Naive thymus-derived CD4-positive, alpha-beta T cell (primary cell): ENCODE measurements at regions not wholly inside any gene's neighbourhood (a gene's known extent, or its start where the extent isn't known, plus 50 kb on each side); places are given as distances from the start of the nearest gene placed in this dataset.

Experiments
- ATAC-seq: fragments of 150-1000 bp; cut with Tn5 transposase; 2 replicates; pipeline ENCODE4 v1.10.0; 2021; ENCODE audit warnings: mild to moderate bottlenecking, moderate library complexity
- CTCF ChIA-PET: fragments of 350-600 bp; sonication (Branson Sonifier 250); formaldehyde crosslinking; loops from one replicate; lab custom pipeline; 2021; ENCODE audit warnings: antibody characterized with exemption; lab: Charles Lee
- POLR2A ChIA-PET: fragments of 350-600 bp; sonication (Branson Sonifier 250); formaldehyde crosslinking; loops from one replicate; lab custom pipeline; 2021; ENCODE audit warnings: antibody characterized with exemption, inconsistent platforms; lab: Charles Lee
- DNase-seq, 9 donors: peaks; one replicate each; pipeline versions ENCODE4 v3.0.0 to v3.0.0-alpha.2; 2020 to 2022; ENCODE audit warnings: mixed read lengths in 1 of 9
- H3K27ac ChIP-seq: one replicate; pipeline ENCODE4 v1.7.0; 2013; ENCODE audit warnings: mild to moderate bottlenecking, low read depth, low read length, moderate library complexity
- H3K27me3 ChIP-seq, 2 donors: one replicate each; pipeline ENCODE4 v1.7.0; 2013; ENCODE audit warnings: low read length in 2 of 2, mild to moderate bottlenecking in 2 of 2, moderate library complexity in 2 of 2; ENCODE audit not compliant: control insufficient read depth in 2 of 2, insufficient read depth in 2 of 2
- H3K36me3 ChIP-seq, 3 experiments: 1 replicate in 2 of 3; 2 replicates in 1 of 3; pipeline ENCODE4 v1.7.0; 2013; ENCODE audit warnings: low read length in 3 of 3, mild to moderate bottlenecking in 3 of 3, moderate library complexity in 1 of 3; ENCODE audit not compliant: insufficient read depth in 3 of 3, control insufficient read depth in 2 of 3
- H3K4me1 ChIP-seq, 2 donors: one replicate each; pipeline ENCODE4 v1.7.0; 2013; ENCODE audit warnings: low read length in 2 of 2, mild to moderate bottlenecking in 2 of 2, moderate library complexity in 1 of 2; ENCODE audit not compliant: control insufficient read depth in 2 of 2, insufficient read depth in 2 of 2
- H3K4me3 ChIP-seq: 2 replicates; pipeline ENCODE4 v1.7.0; 2013; ENCODE audit warnings: mild to moderate bottlenecking, low read length
- H3K9me3 ChIP-seq, 3 experiments: 1 replicate in 2 of 3; 2 replicates in 1 of 3; pipeline ENCODE4 v1.7.0; 2013; ENCODE audit warnings: low read length in 3 of 3; ENCODE audit not compliant: control insufficient read depth in 2 of 3
- H3K27ac Mint-ChIP-seq, 9 donors: one replicate each; pipeline ENCODE4 v1.8.0; 2020 to 2022; ENCODE audit warnings: mixed read lengths in 9 of 9, mild to moderate bottlenecking in 8 of 9, moderate library complexity in 5 of 9, inconsistent platforms in 2 of 9
- H3K27me3 Mint-ChIP-seq, 5 donors: one replicate each; pipeline ENCODE4 v1.8.0; 2021 to 2022; ENCODE audit warnings: mixed read lengths in 5 of 5, mild to moderate bottlenecking in 1 of 5
- H3K36me3 Mint-ChIP-seq, 5 donors: one replicate each; pipeline ENCODE4 v1.8.0; 2020 to 2022; ENCODE audit warnings: mixed read lengths in 5 of 5, mild to moderate bottlenecking in 3 of 5, inconsistent platforms in 1 of 5
- H3K4me1 Mint-ChIP-seq, 7 donors: one replicate each; pipeline ENCODE4 v1.8.0; 2020 to 2022; ENCODE audit warnings: mixed read lengths in 7 of 7, mild to moderate bottlenecking in 3 of 7, inconsistent platforms in 1 of 7
- H3K4me3 Mint-ChIP-seq, 10 donors: one replicate each; pipeline ENCODE4 v1.8.0; 2020 to 2022; ENCODE audit warnings: mild to moderate bottlenecking in 10 of 10, mixed read lengths in 10 of 10, moderate library complexity in 6 of 10, inconsistent platforms in 2 of 10
- H3K9me3 Mint-ChIP-seq, 11 donors: one replicate each; pipeline ENCODE4 v1.8.0; 2020 to 2022; ENCODE audit warnings: mixed read lengths in 11 of 11, mild to moderate bottlenecking in 4 of 11, inconsistent platforms in 1 of 11, moderate library complexity in 1 of 11
- intact Hi-C, 2 donors: fragments of 100-400 bp; cut with micrococcal nuclease; formaldehyde crosslinking; loops; one replicate each; pipeline ENCODE4 v1.15.1; 2023

DNA sequence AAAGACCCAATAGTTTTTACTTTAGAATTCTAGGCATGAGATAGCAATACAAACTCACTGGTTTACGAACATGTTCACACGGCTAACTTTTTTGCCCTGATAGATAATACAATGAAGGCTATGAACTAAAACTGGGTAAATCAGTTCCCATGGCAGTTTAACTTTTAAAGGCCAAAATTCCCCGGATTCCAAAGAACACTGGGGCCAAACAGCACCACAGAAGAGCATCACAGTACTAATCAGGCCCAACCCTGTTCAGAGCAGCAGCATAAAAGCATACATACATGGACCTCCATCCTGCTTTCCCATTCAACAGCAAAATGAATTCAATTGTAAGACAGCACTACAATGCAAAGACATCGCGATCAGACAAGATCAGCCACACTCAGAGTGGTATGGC, 540.3 kb upstream of the CCDC54 start:
- Histone ChIP-seq H3K9me3 (no peaks in the 10 kb centered on the region), H3K4me1 (no peaks in the 10 kb centered on the region), H3K4me3 (no peak overlapping the region), H3K27ac (no peak overlapping the region), H3K27me3 (no peaks in the 10 kb centered on the region), H3K36me3 (no peaks in the 10 kb centered on the region)
- no peak overlapping the region for H3K4me3 Mint-ChIP-seq
- intact Hi-C loops: no loop called here
- H3K27me3 Mint-ChIP-seq: no peaks in the 10 kb centered on the region
- no peak overlapping the region for H3K27ac Mint-ChIP-seq
- CTCF ChIA-PET: no interaction called here
- no peaks in the 10 kb centered on the region for H3K36me3 Mint-ChIP-seq
- H3K9me3 Mint-ChIP-seq: peaks cover 0 to 12% (median 10%) of the 10 kb centered on the region in 11 donors
- POLR2A ChIA-PET: no interaction called here
- DNase-seq (no peak), ATAC-seq (no peak)
- no peaks in the 10 kb centered on the region for H3K4me1 Mint-ChIP-seq

- no peaks in the 10 kb centered on the region for H3K4me1 Mint-ChIP-seq
- no peaks in the 10 kb centered on the region for H3K36me3 ChIP-seq
- no peaks in the 10 kb centered on the region for H3K9me3 ChIP-seq
- no peak for ATAC-seq
- no peak overlapping the region for H3K27ac ChIP-seq
- H3K4me3 ChIP-seq: no peak overlapping the region
- no peaks in the 10 kb centered on the region for H3K36me3 Mint-ChIP-seq
- H3K4me3 Mint-ChIP-seq: no peak overlapping the region
- POLR2A ChIA-PET: no interaction called here
- no peaks in the 10 kb centered on the region for H3K4me1 ChIP-seq
- H3K27me3 Mint-ChIP-seq: no peaks in the 10 kb centered on the region
- DNase-seq: no peak
- no peaks in the 10 kb centered on the region for H3K27me3 ChIP-seq
- CTCF ChIA-PET: no interaction called here
- intact Hi-C loops: no loop called here
- H3K9me3 Mint-ChIP-seq: peaks cover 0 to 5% (median 3%) of the 10 kb centered on the region in 11 donors
- H3K27ac Mint-ChIP-seq: no peak overlapping the region
Measured at GRCh38 chr3:106837616-106838015, 539.6 kb upstream of the CCDC54 start.

- Histone ChIP-seq H3K9me3 (no peaks in the 10 kb centered on the region), H3K4me1 (no peaks in the 10 kb centered on the region), H3K27me3 (no peaks in the 10 kb centered on the region), H3K4me3 (no peak overlapping the region), H3K36me3 (no peaks in the 10 kb centered on the region), H3K27ac (no peak overlapping the region)
- Mint-ChIP-seq H3K36me3 (no peaks in the 10 kb centered on the region), H3K27ac (no peak overlapping the region), H3K9me3 (peaks cover 0 to 5% (median 0%) of the 10 kb centered on the region in 11 donors), H3K27me3 (peaks cover 0 to 4% (median 0%) of the 10 kb centered on the region in 5 donors), H3K4me3 (no peak overlapping the region), H3K4me1 (no peaks in the 10 kb centered on the region)
- ChIA-PET CTCF (no interaction called here), POLR2A (no interaction called here)
- intact Hi-C loops: no loop called here
- no peak for DNase-seq
- ATAC-seq: no peak
Measured at GRCh38 chr3:106839576-106840280, 537.5 kb upstream of the CCDC54 start.

GRCh38 chr3:106840319-106840718, 536.9 kb upstream of the CCDC54 start:
- Histone ChIP-seq H3K27ac (no peak overlapping the region), H3K4me1 (no peaks in the 10 kb centered on the region), H3K27me3 (no peaks in the 10 kb centered on the region), H3K4me3 (no peak overlapping the region), H3K36me3 (no peaks in the 10 kb centered on the region), H3K9me3 (no peaks in the 10 kb centered on the region)
- POLR2A ChIA-PET: no interaction called here
- ATAC-seq (no peak), DNase-seq (no peak)
- Mint-ChIP-seq H3K4me1 (no peaks in the 10 kb centered on the region), H3K27me3 (peaks cover 0 to 4% (median 0%) of the 10 kb centered on the region in 5 donors), H3K36me3 (no peaks in the 10 kb centered on the region), H3K9me3 (peaks cover 0 to 5% (median 0%) of the 10 kb centered on the region in 11 donors), H3K4me3 (no peak overlapping the region), H3K27ac (no peak overlapping the region)
- CTCF ChIA-PET: no interaction called here
- intact Hi-C loops: no loop called here

GRCh38 chr3:106842151-106842550, 535.1 kb upstream of the CCDC54 start:
- Mint-ChIP-seq H3K27me3 (peaks cover 0 to 4% (median 0%) of the 10 kb centered on the region in 5 donors), H3K9me3 (peaks cover 0 to 5% (median 0%) of the 10 kb centered on the region in 11 donors), H3K27ac (no peak overlapping the region), H3K36me3 (no peaks in the 10 kb centered on the region), H3K4me1 (no peaks in the 10 kb centered on the region), H3K4me3 (no peak overlapping the region)
- H3K4me3 ChIP-seq: no peak overlapping the region
- no peaks in the 10 kb centered on the region for H3K9me3 ChIP-seq
- CTCF ChIA-PET: no interaction called here
- ATAC-seq: no peak
- no peak for DNase-seq
- H3K4me1 ChIP-seq: no peaks in the 10 kb centered on the region
- intact Hi-C loops: no loop called here
- no peaks in the 10 kb centered on the region for H3K36me3 ChIP-seq
- no peaks in the 10 kb centered on the region for H3K27me3 ChIP-seq
- no peak overlapping the region for H3K27ac ChIP-seq
- POLR2A ChIA-PET: interaction anchor here (0.6 kb wide), 1 partner anchor 1342 kb away, joined by 3 read pairs; no protein-coding TSS in a partner anchor

GRCh38 chr3:106844638-106845037, 532.6 kb upstream of the CCDC54 start:
- H3K27me3 ChIP-seq: no peaks in the 10 kb centered on the region
- no peak overlapping the region for H3K27ac ChIP-seq
- H3K4me3 Mint-ChIP-seq: no peak overlapping the region
- H3K27ac Mint-ChIP-seq: no peak overlapping the region
- peaks cover 0 to 5% (median 0%) of the 10 kb centered on the region in 11 donors for H3K9me3 Mint-ChIP-seq
- H3K36me3 Mint-ChIP-seq: no peaks in the 10 kb centered on the region
- DNase-seq: no peak
- CTCF ChIA-PET: no interaction called here
- no peak overlapping the region for H3K4me3 ChIP-seq
- H3K9me3 ChIP-seq: no peaks in the 10 kb centered on the region
- H3K4me1 Mint-ChIP-seq: no peaks in the 10 kb centered on the region
- no peak for ATAC-seq
- peaks cover 0 to 4% (median 0%) of the 10 kb centered on the region in 5 donors for H3K27me3 Mint-ChIP-seq
- H3K4me1 ChIP-seq: no peaks in the 10 kb centered on the region
- POLR2A ChIA-PET: no interaction called here
- intact Hi-C loops: no loop called here
- no peaks in the 10 kb centered on the region for H3K36me3 ChIP-seq

DNA sequence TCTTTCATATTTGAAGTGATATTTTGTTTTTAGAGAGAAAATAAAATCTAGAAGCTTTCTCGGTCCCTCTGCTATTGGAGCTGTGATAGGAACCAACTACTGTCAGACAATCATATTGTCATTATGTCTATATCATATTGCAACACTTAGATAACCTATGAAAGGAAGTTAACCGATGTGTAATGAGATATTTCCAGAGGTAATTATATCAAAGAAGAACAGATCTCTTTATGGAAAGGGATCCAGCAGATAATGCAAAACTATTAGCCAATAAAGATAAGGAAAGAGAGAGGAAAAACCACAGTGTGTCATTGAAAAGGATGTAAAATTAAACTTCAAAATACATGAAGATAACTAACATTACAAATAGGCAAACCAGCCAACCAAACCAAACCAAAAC, 529.1 kb upstream of the CCDC54 start:
- H3K27me3 Mint-ChIP-seq: peaks cover 0 to 5% (median 4%) of the 10 kb centered on the region in 5 donors
- H3K36me3 ChIP-seq: no peaks in the 10 kb centered on the region
- ATAC-seq: no peak
- H3K4me1 Mint-ChIP-seq: no peaks in the 10 kb centered on the region
- no peak overlapping the region for H3K4me3 Mint-ChIP-seq
- no peak for DNase-seq
- H3K36me3 Mint-ChIP-seq: no peaks in the 10 kb centered on the region
- POLR2A ChIA-PET: no interaction called here
- H3K27me3 ChIP-seq: no peaks in the 10 kb centered on the region
- H3K4me1 ChIP-seq: no peaks in the 10 kb centered on the region
- intact Hi-C loops: no loop called here
- H3K9me3 ChIP-seq: no peaks in the 10 kb centered on the region
- H3K9me3 Mint-ChIP-seq: peaks cover 0 to 5% (median 0%) of the 10 kb centered on the region in 11 donors
- H3K27ac Mint-ChIP-seq: no peak overlapping the region
- no peak overlapping the region for H3K27ac ChIP-seq
- no peak overlapping the region for H3K4me3 ChIP-seq
- CTCF ChIA-PET: no interaction called here
